Right cardiac atrium (tissue), 5 donors: ENCODE measurements at regions not wholly inside any gene's neighbourhood (a gene's known extent, or its start where the extent isn't known, plus 50 kb on each side); places are given as distances from the start of the nearest gene placed in this dataset.
"Not testable (repeated sequence)": the region's sequence is repeated elsewhere in the genome, so short reads cannot be mapped to it uniquely, and the experiment has no call there.

Experiments used
- ATAC-seq, 2 donors: fragments of 200-7000 bp; cut with Tn5 transposase; one replicate each; pipeline versions ENCODE4 v1.8.0 to v1.9.1; 2020; ENCODE audit warnings: moderate library complexity in 2 of 2, mild to moderate bottlenecking in 1 of 2
- DNase-seq, 3 donors: peaks; one replicate each; pipeline ENCODE4 v3.0.0-alpha.2; 2020
- H3K27ac ChIP-seq: one replicate; pipeline ENCODE4 v1.5.1; 2013; ENCODE audit warnings: mild to moderate bottlenecking, low read length, control low read depth, moderate library complexity
- H3K27me3 ChIP-seq: one replicate; pipeline ENCODE4 v1.6.1; 2013; ENCODE audit not compliant: control insufficient read depth, insufficient read depth
- H3K4me1 ChIP-seq: one replicate; pipeline ENCODE4 v1.6.1; 2013; ENCODE audit warnings: low read length; ENCODE audit not compliant: control insufficient read depth, insufficient read depth
- H3K4me3 ChIP-seq: one replicate; pipeline ENCODE4 v1.5.1; 2013; ENCODE audit warnings: low read length, control low read depth
- H3K9me3 ChIP-seq: one replicate; pipeline ENCODE4 v1.6.1; 2013; ENCODE audit warnings: low read length; ENCODE audit not compliant: control insufficient read depth
- WGBS: extraction: QIAGEN DNeasy Blood & Tissue Kit; methylation state at CpG from one replicate; pipeline ENCODE4 v1.1.7; 2013; 5-methylcytosine and 5-hydroxymethylcytosine counted together
- intact Hi-C, 4 donors: fragments of 100-400 bp; cut with DNase I; formaldehyde crosslinking; loops; one replicate each; pipeline versions ENCODE4 v1.11.0 to v1.14.0; 2022 to 2023
- donor health status: healthy with polysubstance abuse.
- donor health status: DM: no; HTN: yes; CAD: no.
- donor health status: DM: no; HTN: no; CAD: no.
- donor health status: DM: no; HTN: yes; CAD: no; lungs with severe emphysema.
- donor health status: DM: yes; HTN: yes; CAD: no.

DNA sequence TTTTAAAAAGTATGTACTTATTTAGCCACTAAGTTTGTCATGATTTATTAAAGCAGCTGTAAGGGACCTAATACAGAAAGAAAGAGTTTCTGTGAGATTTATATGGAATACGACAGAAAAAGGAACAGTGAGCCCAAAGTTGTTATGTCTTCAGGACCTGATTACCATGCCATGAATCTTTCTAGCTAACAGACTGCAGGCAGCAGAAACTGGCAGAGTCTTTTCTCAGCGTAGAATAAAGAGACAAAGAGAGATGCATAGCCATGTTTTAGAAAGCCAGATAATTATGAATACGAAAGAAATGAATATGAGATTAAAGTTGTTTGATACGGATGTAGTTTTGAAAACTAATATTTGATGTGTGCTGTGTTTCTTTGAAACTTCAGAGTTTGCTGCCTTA, 624.1 kb upstream of the ADGRB3 start:
- 81% methylated on average over 4 of the region's 4 CpGs for WGBS
- intact Hi-C loops = no loop called here
- Histone ChIP-seq H3K4me3 (no peak overlapping the region), H3K27me3 (no peaks in the 10 kb centered on the region), H3K27ac (no peak overlapping the region), H3K9me3 (no peaks in the 10 kb centered on the region), H3K4me1 (no peaks in the 10 kb centered on the region)
- DNase-seq (no peak), ATAC-seq (no peak)

DNA sequence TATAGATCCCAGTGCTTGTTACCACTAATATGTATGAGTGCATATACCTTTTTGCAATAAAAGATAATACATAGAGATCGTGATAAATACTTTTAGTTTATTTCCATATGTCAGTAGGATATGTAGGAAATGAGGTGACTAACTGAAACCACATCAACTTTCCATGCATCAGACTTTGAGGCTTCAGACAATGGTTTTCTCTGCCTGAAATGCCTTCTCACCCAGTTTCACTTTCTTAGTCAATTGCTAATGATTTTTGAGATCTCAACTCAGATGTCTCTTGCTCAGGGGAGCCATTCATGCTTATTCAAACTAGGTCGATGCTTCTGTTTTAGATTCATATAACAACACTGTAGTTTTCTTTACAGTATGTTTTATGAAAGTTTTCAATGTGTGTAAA, 626.6 kb upstream of the ADGRB3 start:
- Histone ChIP-seq H3K4me3 (no peak overlapping the region), H3K4me1 (no peaks in the 10 kb centered on the region), H3K27ac (no peak overlapping the region), H3K27me3 (no peaks in the 10 kb centered on the region), H3K9me3 (no peaks in the 10 kb centered on the region)
- intact Hi-C loops = no loop called here
- DNase-seq (no peak), ATAC-seq (no peak)
- 40% methylated on average over 2 of the region's 2 CpGs for WGBS

DNA sequence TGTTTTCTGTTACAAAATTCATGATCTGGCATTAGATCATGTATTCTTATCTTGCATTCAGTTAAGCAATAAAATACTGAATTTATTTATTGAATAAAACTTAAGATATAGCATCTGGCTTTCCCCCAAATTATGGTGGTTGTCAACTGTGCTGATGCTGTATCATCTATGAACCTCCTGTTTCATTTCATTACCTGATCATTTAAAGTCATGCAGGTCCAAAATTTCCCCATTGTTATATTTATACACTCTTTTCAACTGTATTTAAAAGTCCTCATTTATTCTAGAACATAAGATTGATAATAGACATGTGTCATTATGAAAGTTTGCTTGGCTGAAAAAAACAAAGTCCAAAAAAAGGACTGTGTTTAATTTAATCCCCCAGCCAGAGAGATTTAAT, 627.4 kb upstream of the ADGRB3 start:
- DNase-seq (no peak), ATAC-seq (no peak)
- H3K9me3 ChIP-seq = no peaks in the 10 kb centered on the region
- H3K4me1 ChIP-seq = no peaks in the 10 kb centered on the region
- H3K27me3 ChIP-seq = no peaks in the 10 kb centered on the region
- H3K4me3 ChIP-seq = no peak overlapping the region
- intact Hi-C loops = no loop called here
- H3K27ac ChIP-seq = no peak overlapping the region

DNA sequence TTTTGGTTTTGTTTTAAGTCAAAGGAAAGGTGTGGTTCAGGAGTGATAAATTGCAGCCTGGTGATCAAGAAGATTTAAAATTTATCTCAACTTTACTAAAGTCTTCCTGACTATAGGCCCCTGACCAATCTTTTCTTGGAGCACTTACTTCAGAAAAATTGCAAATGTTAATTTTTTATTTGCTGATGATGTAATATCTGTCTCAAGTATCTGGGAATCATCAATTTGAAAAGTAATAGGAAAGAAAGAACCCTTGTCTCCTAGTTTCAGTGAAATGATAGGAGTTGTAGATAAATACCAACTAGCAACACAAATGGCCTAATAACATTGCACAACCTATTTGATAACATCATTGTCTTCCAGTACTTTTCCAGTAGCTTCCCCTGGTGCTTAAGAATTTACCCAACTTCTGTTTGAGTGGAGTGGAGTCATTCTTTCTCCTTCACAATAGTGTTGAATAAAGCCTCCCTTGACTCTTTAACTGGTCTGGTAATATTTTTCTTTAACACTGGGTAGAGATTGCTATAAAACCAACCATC, 648.3 kb upstream of the ADGRB3 start:
- Histone ChIP-seq H3K4me1 (no peaks in the 10 kb centered on the region), H3K27me3 (no peaks in the 10 kb centered on the region), H3K4me3 (no peak overlapping the region), H3K27ac (no peak overlapping the region), H3K9me3 (no peaks in the 10 kb centered on the region)
- intact Hi-C loops = no loop called here
- ATAC-seq (no peak), DNase-seq (no peak)

DNA sequence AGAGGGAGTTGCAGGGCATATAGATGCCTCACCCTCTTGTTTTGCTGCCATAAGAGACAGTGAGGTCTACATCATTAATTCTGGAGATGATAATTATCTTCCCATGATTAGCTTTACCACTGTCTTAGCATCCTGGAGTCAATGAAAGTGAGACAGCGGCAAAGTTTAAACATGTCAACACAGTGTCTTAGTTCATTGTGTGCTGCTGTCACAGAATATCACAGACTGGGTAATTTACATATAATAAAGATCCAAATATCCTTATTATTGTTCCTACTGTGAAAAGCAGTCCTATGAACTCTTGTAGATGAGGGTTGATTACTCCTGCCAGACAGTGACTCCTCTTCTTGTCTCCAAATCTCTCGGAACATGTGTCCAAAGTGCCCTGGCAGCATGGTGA, 658.6 kb upstream of the ADGRB3 start:
- H3K27me3 ChIP-seq = no peaks in the 10 kb centered on the region
- WGBS = 87% methylated on average over 2 of the region's 2 CpGs
- no peaks in the 10 kb centered on the region for H3K4me1 ChIP-seq
- no peak overlapping the region for H3K4me3 ChIP-seq
- ATAC-seq (no peak), DNase-seq (no peak)
- no peak overlapping the region for H3K27ac ChIP-seq
- intact Hi-C loops = no loop called here
- H3K9me3 ChIP-seq = no peaks in the 10 kb centered on the region

DNA sequence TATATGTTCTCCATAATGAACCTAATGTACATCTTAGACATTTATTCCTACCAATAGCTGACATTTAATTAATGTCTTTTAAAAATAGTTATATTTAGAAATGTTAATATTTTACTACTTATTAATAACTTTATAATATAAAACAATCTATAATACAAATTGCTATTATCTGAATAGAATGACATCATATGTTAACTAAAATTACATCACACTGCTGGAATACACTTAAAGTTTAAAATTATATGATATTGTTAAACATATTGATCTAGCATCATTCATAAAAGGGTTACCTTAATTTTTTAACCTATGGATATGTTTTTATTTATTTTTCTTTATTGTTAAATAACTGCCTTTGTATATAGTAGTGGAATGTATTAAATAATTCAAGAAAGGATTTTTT, 660.2 kb upstream of the ADGRB3 start:
- DNase-seq = no peak
- no peak overlapping the region for H3K27ac ChIP-seq
- no peak for ATAC-seq
- no peak overlapping the region for H3K4me3 ChIP-seq
- no peaks in the 10 kb centered on the region for H3K27me3 ChIP-seq
- H3K4me1 ChIP-seq = no peaks in the 10 kb centered on the region
- no peaks in the 10 kb centered on the region for H3K9me3 ChIP-seq
- intact Hi-C loops = no loop called here

DNA sequence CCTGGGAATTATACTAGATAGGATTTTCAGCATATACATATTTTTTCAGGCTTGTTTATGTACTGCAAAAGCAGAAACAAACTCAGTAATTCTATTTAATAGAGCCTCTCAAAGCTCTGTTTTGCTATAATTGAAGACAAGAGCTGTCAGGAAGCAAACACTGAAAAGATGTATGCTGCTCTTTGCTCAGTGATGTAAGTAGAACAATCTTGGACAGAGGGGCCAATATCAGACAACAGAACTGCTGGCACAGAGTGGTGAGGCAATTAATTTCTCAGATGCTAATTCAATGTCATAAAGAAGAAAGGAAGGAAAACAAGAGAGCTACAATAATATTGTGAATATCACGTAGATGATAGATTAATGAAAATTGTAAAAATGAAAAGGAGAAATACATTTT, 663.3 kb upstream of the ADGRB3 start:
- ATAC-seq = no peak
- Histone ChIP-seq H3K27me3 (no peaks in the 10 kb centered on the region), H3K4me1 (no peaks in the 10 kb centered on the region), H3K27ac (no peak overlapping the region), H3K4me3 (no peak overlapping the region), H3K9me3 (no peaks in the 10 kb centered on the region)
- intact Hi-C loops = no loop called here
- DNase-seq = no peak
- 71% methylated on average over 1 of the region's 1 CpG for WGBS

DNA sequence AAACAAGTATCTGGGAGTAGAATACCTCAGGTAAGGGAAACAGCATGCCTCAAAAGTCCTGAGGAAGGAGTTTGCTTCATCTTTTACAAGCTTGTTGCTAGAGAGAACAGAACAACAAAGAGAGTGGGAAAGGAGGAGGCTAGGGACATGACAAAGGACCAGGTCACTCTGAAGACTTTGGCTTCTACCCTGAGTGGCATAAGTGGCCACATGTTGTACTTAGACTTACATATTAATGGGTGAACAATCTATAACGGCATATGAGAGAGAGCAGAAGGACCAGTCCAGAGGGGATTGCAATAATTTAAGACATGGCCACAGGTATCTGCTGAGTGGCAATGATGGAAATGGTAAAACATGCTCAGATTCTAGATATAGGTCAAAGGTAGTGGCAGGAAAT, 668.3 kb upstream of the ADGRB3 start:
- no peaks in the 10 kb centered on the region for H3K4me1 ChIP-seq
- H3K9me3 ChIP-seq = no peaks in the 10 kb centered on the region
- DNase-seq = no peak
- intact Hi-C loops = no loop called here
- H3K27me3 ChIP-seq = no peaks in the 10 kb centered on the region
- H3K4me3 ChIP-seq = no peak overlapping the region
- WGBS = 80% methylated on average over 1 of the region's 1 CpG
- no peak for ATAC-seq
- H3K27ac ChIP-seq = no peak overlapping the region

DNA sequence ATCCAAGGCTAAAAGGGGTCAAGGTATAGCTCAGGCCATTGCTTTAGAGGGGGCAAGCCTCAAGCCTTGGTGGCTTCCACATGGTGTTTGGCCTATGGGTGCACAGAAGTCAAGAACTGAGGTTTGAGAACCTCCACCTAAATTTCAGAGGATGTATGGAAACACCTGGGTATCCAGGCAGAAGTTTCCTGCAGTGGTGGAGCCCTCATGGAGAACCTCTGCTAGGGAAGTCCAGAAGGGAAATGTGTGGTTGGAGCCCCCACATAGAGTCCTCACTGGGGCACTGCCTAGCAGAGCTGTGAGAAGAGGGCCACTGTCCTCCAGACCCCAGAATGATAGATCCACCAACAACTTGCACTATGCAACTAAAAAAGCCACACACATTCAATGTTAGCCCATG, 678.7 kb upstream of the ADGRB3 start:
- Histone ChIP-seq H3K4me1 (no peaks in the 10 kb centered on the region), H3K27me3 (no peaks in the 10 kb centered on the region), H3K27ac (no peak overlapping the region), H3K4me3 (no peak overlapping the region), H3K9me3 (no peaks in the 10 kb centered on the region)
- no peak for DNase-seq
- ATAC-seq = no peak
- intact Hi-C loops = no loop called here

DNA sequence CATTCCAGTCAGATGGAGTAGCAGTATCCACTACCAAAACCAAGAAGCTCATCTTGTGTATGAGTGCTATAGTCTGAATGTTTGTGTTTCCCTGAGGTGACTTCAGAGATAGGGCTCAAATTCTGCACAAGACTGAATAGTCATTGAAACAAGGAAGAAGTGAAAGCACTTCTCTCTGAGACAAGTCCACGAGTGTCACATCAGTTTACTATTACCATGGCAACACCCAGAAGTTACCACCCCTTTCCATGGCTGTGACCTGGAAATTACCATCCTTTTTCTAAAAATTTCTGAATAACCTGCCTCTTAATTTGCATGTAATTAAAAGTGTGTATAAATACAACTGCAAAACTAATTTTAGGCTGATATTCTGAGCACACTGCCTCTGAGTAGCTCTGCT, 682.1 kb upstream of the ADGRB3 start:
- Histone ChIP-seq H3K9me3 (no peaks in the 10 kb centered on the region), H3K27me3 (no peaks in the 10 kb centered on the region), H3K4me3 (no peak overlapping the region), H3K4me1 (no peaks in the 10 kb centered on the region), H3K27ac (no peak overlapping the region)
- WGBS = 27% methylated on average over 1 of the region's 1 CpG
- DNase-seq (no peak), ATAC-seq (no peak)
- intact Hi-C loops = no loop called here

DNA sequence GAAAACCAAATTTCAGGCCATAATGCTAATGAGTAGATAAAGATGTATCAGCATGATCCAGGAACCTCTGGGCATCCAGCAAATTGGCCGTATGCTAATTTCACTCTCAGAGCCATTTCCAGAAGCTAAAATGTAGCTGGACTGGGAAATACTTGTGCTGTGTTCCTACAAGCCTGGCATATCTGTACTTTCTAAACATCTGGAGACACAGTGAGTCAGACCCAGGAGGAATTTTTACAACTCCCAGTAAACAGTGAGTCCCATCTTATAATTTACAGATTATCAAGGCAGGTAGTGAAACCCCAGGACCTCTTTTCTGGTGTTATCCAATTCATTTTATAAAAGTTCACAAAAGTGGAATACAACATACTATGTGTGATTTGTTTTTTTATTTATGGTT, 683.0 kb upstream of the ADGRB3 start:
- H3K27ac ChIP-seq = no peak overlapping the region
- H3K27me3 ChIP-seq = no peaks in the 10 kb centered on the region
- no peak for DNase-seq
- H3K9me3 ChIP-seq = no peaks in the 10 kb centered on the region
- H3K4me3 ChIP-seq = no peak overlapping the region
- 69% methylated on average over 1 of the region's 1 CpG for WGBS
- intact Hi-C loops = no loop called here
- no peak for ATAC-seq
- H3K4me1 ChIP-seq = no peaks in the 10 kb centered on the region

DNA sequence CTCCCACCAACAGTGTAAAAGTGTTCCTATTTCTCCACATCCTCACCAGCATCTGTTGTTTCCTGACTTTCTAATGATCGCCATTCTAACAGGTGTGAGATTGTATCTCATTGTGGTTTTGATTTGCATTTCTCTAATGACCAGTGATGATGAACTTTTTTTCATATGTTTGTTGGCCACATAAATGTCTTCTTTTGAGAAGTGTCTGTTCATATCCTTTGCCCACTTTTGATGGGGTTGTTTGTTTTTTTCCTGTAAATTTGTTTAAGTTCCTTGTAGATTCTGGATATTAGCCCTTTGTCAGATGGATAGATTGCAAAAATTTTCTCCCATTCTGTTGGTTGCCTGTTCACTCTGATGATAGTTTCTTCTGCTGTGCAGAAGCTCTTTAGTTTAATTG, 687.3 kb upstream of the ADGRB3 start:
- intact Hi-C loops, H3K4me1 ChIP-seq, H3K27ac ChIP-seq, H3K4me3 ChIP-seq, H3K27me3 ChIP-seq, DNase-seq, H3K9me3 ChIP-seq, ATAC-seq: not testable (repeated sequence)
- 93% methylated on average over 1 of the region's 1 CpG for WGBS
